Naive thymus-derived CD4-positive, alpha-beta T cell (primary cell): ENCODE measurements at regions not wholly inside any gene's neighbourhood (a gene's known extent, or its start where the extent isn't known, plus 50 kb on each side); places are given as distances from the start of the nearest gene placed in this dataset.

Experiments
- ATAC-seq: fragments of 150-1000 bp; cut with Tn5 transposase; 2 replicates; pipeline ENCODE4 v1.10.0; 2021; ENCODE audit warnings: mild to moderate bottlenecking, moderate library complexity
- CTCF ChIA-PET: fragments of 350-600 bp; sonication (Branson Sonifier 250); formaldehyde crosslinking; loops from one replicate; lab custom pipeline; 2021; ENCODE audit warnings: antibody characterized with exemption; lab: Charles Lee
- POLR2A ChIA-PET: fragments of 350-600 bp; sonication (Branson Sonifier 250); formaldehyde crosslinking; loops from one replicate; lab custom pipeline; 2021; ENCODE audit warnings: antibody characterized with exemption, inconsistent platforms; lab: Charles Lee
- DNase-seq, 9 donors: peaks; one replicate each; pipeline versions ENCODE4 v3.0.0 to v3.0.0-alpha.2; 2020 to 2022; ENCODE audit warnings: mixed read lengths in 1 of 9
- H3K27ac ChIP-seq: one replicate; pipeline ENCODE4 v1.7.0; 2013; ENCODE audit warnings: mild to moderate bottlenecking, low read depth, low read length, moderate library complexity
- H3K27me3 ChIP-seq, 2 donors: one replicate each; pipeline ENCODE4 v1.7.0; 2013; ENCODE audit warnings: low read length in 2 of 2, mild to moderate bottlenecking in 2 of 2, moderate library complexity in 2 of 2; ENCODE audit not compliant: control insufficient read depth in 2 of 2, insufficient read depth in 2 of 2
- H3K36me3 ChIP-seq, 3 experiments: 1 replicate in 2 of 3; 2 replicates in 1 of 3; pipeline ENCODE4 v1.7.0; 2013; ENCODE audit warnings: low read length in 3 of 3, mild to moderate bottlenecking in 3 of 3, moderate library complexity in 1 of 3; ENCODE audit not compliant: insufficient read depth in 3 of 3, control insufficient read depth in 2 of 3
- H3K4me1 ChIP-seq, 2 donors: one replicate each; pipeline ENCODE4 v1.7.0; 2013; ENCODE audit warnings: low read length in 2 of 2, mild to moderate bottlenecking in 2 of 2, moderate library complexity in 1 of 2; ENCODE audit not compliant: control insufficient read depth in 2 of 2, insufficient read depth in 2 of 2
- H3K4me3 ChIP-seq: 2 replicates; pipeline ENCODE4 v1.7.0; 2013; ENCODE audit warnings: mild to moderate bottlenecking, low read length
- H3K9me3 ChIP-seq, 3 experiments: 1 replicate in 2 of 3; 2 replicates in 1 of 3; pipeline ENCODE4 v1.7.0; 2013; ENCODE audit warnings: low read length in 3 of 3; ENCODE audit not compliant: control insufficient read depth in 2 of 3
- H3K27ac Mint-ChIP-seq, 9 donors: one replicate each; pipeline ENCODE4 v1.8.0; 2020 to 2022; ENCODE audit warnings: mixed read lengths in 9 of 9, mild to moderate bottlenecking in 8 of 9, moderate library complexity in 5 of 9, inconsistent platforms in 2 of 9
- H3K27me3 Mint-ChIP-seq, 5 donors: one replicate each; pipeline ENCODE4 v1.8.0; 2021 to 2022; ENCODE audit warnings: mixed read lengths in 5 of 5, mild to moderate bottlenecking in 1 of 5
- H3K36me3 Mint-ChIP-seq, 5 donors: one replicate each; pipeline ENCODE4 v1.8.0; 2020 to 2022; ENCODE audit warnings: mixed read lengths in 5 of 5, mild to moderate bottlenecking in 3 of 5, inconsistent platforms in 1 of 5
- H3K4me1 Mint-ChIP-seq, 7 donors: one replicate each; pipeline ENCODE4 v1.8.0; 2020 to 2022; ENCODE audit warnings: mixed read lengths in 7 of 7, mild to moderate bottlenecking in 3 of 7, inconsistent platforms in 1 of 7
- H3K4me3 Mint-ChIP-seq, 10 donors: one replicate each; pipeline ENCODE4 v1.8.0; 2020 to 2022; ENCODE audit warnings: mild to moderate bottlenecking in 10 of 10, mixed read lengths in 10 of 10, moderate library complexity in 6 of 10, inconsistent platforms in 2 of 10
- H3K9me3 Mint-ChIP-seq, 11 donors: one replicate each; pipeline ENCODE4 v1.8.0; 2020 to 2022; ENCODE audit warnings: mixed read lengths in 11 of 11, mild to moderate bottlenecking in 4 of 11, inconsistent platforms in 1 of 11, moderate library complexity in 1 of 11
- intact Hi-C, 2 donors: fragments of 100-400 bp; cut with micrococcal nuclease; formaldehyde crosslinking; loops; one replicate each; pipeline ENCODE4 v1.15.1; 2023

DNA sequence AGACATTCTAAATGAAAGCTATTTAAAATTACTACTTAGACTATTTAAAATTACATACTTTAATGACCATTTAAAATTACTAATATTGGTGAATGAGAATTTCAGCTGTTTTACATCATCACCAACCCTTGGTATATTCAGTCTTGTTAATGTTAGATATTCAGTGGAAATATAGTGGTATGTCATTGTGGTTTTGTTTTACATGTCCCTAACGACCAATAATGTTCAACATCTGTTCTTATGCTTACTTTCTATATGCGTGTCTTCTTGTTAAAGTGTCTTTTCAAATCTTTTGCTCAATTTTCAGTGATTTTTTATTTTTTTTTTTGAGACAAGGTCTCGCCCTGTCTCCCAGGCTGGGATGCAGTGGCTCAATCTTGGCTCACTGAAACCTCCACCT lies 279.3 kb upstream of the TARS1 start:
- H3K36me3 ChIP-seq = no peaks in the 10 kb centered on the region
- H3K4me3 ChIP-seq = no peak overlapping the region
- POLR2A ChIA-PET = no interaction called here
- Mint-ChIP-seq H3K4me3 (no peak overlapping the region), H3K4me1 (peaks cover 0 to 5% (median 0%) of the 10 kb centered on the region in 7 donors), H3K36me3 (no peaks in the 10 kb centered on the region), H3K27ac (no peak overlapping the region), H3K27me3 (no peaks in the 10 kb centered on the region), H3K9me3 (peaks cover 0 to 11% (median 4%) of the 10 kb centered on the region in 11 donors)
- no peak overlapping the region for H3K27ac ChIP-seq
- H3K9me3 ChIP-seq = no peaks in the 10 kb centered on the region
- CTCF ChIA-PET = no interaction called here
- DNase-seq (no peak), ATAC-seq (no peak)
- intact Hi-C loops = loop anchor here in 1 of 2 donors (10.0 kb wide), 1 partner anchor 133 kb away; no protein-coding TSS in a partner anchor
- no peaks in the 10 kb centered on the region for H3K27me3 ChIP-seq
- no peaks in the 10 kb centered on the region for H3K4me1 ChIP-seq

DNA sequence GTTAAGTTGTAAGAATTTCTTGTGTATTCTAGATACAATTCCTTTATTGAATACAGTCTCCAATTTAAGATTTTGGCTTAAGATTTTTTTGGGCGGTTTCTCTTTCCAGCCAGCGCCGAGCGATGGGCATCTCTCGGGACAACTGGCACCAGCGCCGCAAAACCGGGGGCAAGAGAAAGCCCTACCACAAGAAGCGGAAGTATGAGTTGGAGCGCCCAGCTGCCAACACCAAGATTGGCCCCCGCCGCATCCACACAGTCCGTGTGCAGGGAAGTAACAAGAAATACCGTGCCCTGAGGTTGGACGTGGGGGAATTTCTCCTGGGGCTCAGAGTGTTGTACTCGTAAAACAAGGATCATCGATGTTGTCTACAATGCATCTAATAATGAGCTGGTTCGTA lies 278.7 kb upstream of the TARS1 start:
- DNase-seq = no peak
- no peak overlapping the region for H3K27ac ChIP-seq
- POLR2A ChIA-PET = no interaction called here
- no peaks in the 10 kb centered on the region for H3K36me3 Mint-ChIP-seq
- CTCF ChIA-PET = no interaction called here
- no peak overlapping the region for H3K27ac Mint-ChIP-seq
- H3K4me3 Mint-ChIP-seq = no peak overlapping the region
- no peaks in the 10 kb centered on the region for H3K27me3 Mint-ChIP-seq
- no peaks in the 10 kb centered on the region for H3K27me3 ChIP-seq
- no peaks in the 10 kb centered on the region for H3K36me3 ChIP-seq
- H3K4me1 ChIP-seq = no peaks in the 10 kb centered on the region
- peaks cover 0 to 5% (median 0%) of the 10 kb centered on the region in 7 donors for H3K4me1 Mint-ChIP-seq
- intact Hi-C loops = loop anchor here in 1 of 2 donors (10.0 kb wide), 1 partner anchor 133 kb away; no protein-coding TSS in a partner anchor
- ATAC-seq = no peak
- peaks cover 0 to 11% (median 4%) of the 10 kb centered on the region in 11 donors for H3K9me3 Mint-ChIP-seq
- no peaks in the 10 kb centered on the region for H3K9me3 ChIP-seq
- H3K4me3 ChIP-seq = no peak overlapping the region

DNA sequence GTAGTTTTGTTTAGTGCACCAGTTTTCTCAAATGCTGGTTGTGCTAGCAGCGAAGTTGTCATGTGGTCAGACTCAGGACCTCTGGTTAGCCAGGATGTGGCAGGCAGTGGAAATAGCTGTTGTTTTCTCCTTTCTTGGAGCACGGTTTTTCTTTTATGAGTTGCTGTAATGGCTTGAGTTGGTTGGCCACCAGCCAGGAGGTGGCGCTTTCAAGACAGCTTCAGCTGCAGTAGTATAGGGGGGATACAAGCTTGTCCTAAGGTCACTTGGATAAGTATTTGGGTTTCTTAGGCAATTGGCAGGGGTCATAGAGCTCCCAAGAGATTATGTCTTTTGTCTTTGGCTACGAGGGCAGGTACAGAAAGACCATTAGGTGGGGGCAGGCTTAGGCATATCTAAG lies 274.2 kb upstream of the TARS1 start:
- no peaks in the 10 kb centered on the region for H3K27me3 ChIP-seq
- Mint-ChIP-seq H3K4me3 (no peak overlapping the region), H3K4me1 (no peaks in the 10 kb centered on the region), H3K9me3 (peaks cover 4 to 26% (median 16%) of the 10 kb centered on the region in 11 donors), H3K27ac (no peak overlapping the region), H3K36me3 (no peaks in the 10 kb centered on the region), H3K27me3 (no peaks in the 10 kb centered on the region)
- DNase-seq (no peak), ATAC-seq (no peak)
- no peaks in the 10 kb centered on the region for H3K36me3 ChIP-seq
- no peak overlapping the region for H3K27ac ChIP-seq
- H3K4me3 ChIP-seq = no peak overlapping the region
- H3K4me1 ChIP-seq = no peaks in the 10 kb centered on the region
- POLR2A ChIA-PET = no interaction called here
- intact Hi-C loops = loop anchor here in 1 of 2 donors (10.0 kb wide), 1 partner anchor 128 kb away; no protein-coding TSS in a partner anchor
- CTCF ChIA-PET = no interaction called here
- H3K9me3 ChIP-seq = no peaks in the 10 kb centered on the region

DNA sequence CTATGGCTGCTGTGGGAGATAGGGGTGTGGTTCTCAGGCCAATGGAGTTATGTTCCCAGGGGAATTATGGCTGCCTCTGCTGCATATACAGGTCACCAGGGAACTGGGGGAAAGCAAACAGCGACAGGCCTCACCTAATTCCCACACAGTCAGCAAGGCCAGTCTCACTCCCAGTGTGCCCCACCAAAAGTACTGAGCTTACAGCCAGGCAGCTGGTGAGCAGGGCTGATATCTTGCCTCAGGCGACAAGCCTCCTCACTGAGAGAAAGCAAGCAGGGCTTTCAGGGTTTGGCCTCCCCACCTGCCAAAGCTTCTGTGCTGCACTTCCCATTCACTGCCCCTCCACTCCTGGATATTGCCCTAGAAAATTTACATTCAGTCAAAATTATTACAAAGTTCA lies 273.8 kb upstream of the TARS1 start:
- Mint-ChIP-seq H3K4me3 (no peak overlapping the region), H3K27me3 (no peaks in the 10 kb centered on the region), H3K9me3 (peaks cover 4 to 27% (median 17%) of the 10 kb centered on the region in 11 donors), H3K27ac (no peak overlapping the region), H3K4me1 (no peaks in the 10 kb centered on the region), H3K36me3 (no peaks in the 10 kb centered on the region)
- Histone ChIP-seq H3K27ac (no peak overlapping the region), H3K36me3 (no peaks in the 10 kb centered on the region), H3K27me3 (no peaks in the 10 kb centered on the region), H3K4me1 (no peaks in the 10 kb centered on the region), H3K9me3 (no peaks in the 10 kb centered on the region), H3K4me3 (no peak overlapping the region)
- ATAC-seq (no peak), DNase-seq (no peak)
- CTCF ChIA-PET = no interaction called here
- POLR2A ChIA-PET = no interaction called here
- intact Hi-C loops = loop anchor here in 1 of 2 donors (10.0 kb wide), 1 partner anchor 128 kb away; no protein-coding TSS in a partner anchor

DNA sequence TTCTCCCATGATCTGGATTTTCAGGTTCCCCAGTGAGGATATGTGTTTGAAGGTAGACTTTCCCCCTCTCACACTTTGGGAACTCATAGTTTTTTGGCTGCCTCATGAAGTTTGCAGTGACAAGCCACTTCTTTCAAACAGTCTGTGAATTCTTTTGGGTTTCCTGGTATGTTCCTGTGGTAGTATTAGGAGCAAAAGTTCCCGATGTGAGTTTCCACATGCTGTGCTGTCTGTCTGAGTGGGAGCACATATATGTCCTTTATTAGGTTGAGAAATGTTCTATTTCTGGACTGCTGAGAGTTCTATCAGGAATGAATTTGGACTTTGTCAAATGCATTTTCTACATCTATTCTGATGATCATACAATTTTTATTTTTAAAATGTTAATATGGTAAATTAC lies 273.2 kb upstream of the TARS1 start:
- Mint-ChIP-seq H3K9me3 (peaks cover 4 to 27% (median 19%) of the 10 kb centered on the region in 11 donors), H3K27me3 (no peaks in the 10 kb centered on the region), H3K27ac (no peak overlapping the region), H3K4me3 (no peak overlapping the region), H3K4me1 (no peaks in the 10 kb centered on the region), H3K36me3 (no peaks in the 10 kb centered on the region)
- Histone ChIP-seq H3K4me1 (no peaks in the 10 kb centered on the region), H3K27ac (no peak overlapping the region), H3K9me3 (no peaks in the 10 kb centered on the region), H3K27me3 (no peaks in the 10 kb centered on the region), H3K4me3 (no peak overlapping the region), H3K36me3 (no peaks in the 10 kb centered on the region)
- CTCF ChIA-PET = no interaction called here
- intact Hi-C loops = loop anchor here in 1 of 2 donors (10.0 kb wide), 1 partner anchor 127 kb away; no protein-coding TSS in a partner anchor
- ATAC-seq (no peak), DNase-seq (no peak)
- POLR2A ChIA-PET = no interaction called here

DNA sequence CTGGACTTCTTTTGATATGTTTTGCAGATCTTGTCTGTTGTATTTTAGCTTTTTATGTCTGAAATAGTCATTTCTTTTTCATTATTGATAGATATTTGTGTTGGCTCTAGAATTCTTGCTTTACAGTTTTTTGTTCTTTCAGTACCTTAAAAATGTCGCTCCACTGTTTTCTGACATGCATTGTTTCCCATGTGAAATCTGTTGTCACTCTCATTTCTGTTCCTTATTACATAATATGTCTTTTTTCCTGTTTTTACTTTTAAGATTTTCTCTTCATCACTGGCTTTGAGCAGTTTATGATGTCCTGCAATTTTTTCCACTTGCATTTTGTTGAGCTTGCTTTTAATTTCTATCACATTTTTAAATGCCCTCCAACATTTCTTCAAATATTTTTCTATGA lies 270.4 kb upstream of the TARS1 start:
- ChIA-PET POLR2A (no interaction called here), CTCF (interaction anchor here (0.6 kb wide), 1 partner anchor 139 kb away, joined by 3 read pairs; no protein-coding TSS in a partner anchor)
- Mint-ChIP-seq H3K27ac (no peak overlapping the region), H3K27me3 (no peaks in the 10 kb centered on the region), H3K4me3 (no peak overlapping the region), H3K9me3 (peaks cover 4 to 27% (median 11%) of the 10 kb centered on the region in 11 donors), H3K36me3 (no peaks in the 10 kb centered on the region), H3K4me1 (no peaks in the 10 kb centered on the region)
- intact Hi-C loops = no loop called here
- H3K27me3 ChIP-seq = no peaks in the 10 kb centered on the region
- H3K36me3 ChIP-seq = no peaks in the 10 kb centered on the region
- H3K27ac ChIP-seq = no peak overlapping the region
- H3K9me3 ChIP-seq = no peaks in the 10 kb centered on the region
- no peak overlapping the region for H3K4me3 ChIP-seq
- ATAC-seq (no peak), DNase-seq (no peak)
- no peaks in the 10 kb centered on the region for H3K4me1 ChIP-seq

DNA sequence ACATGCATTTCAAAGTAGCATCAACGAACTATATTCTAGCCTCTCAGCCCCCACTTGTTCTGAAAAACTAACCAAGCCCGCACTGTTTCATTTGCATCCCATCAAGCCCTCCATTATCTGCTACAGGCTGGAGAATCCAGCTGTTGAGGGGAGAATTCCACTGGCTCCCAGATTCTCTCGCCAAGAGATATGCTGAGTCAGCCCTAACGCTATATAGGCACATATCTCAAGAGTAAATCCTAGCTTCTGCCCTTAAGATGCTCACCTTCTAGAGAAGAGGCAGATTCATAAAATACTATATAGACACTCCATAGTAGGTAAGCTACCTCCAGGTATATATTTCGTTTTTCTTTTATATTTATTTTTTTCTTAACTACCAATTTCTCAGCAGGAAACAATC lies 266.4 kb upstream of the TARS1 start:
- POLR2A ChIA-PET = no interaction called here
- Histone ChIP-seq H3K27ac (no peak overlapping the region), H3K4me1 (no peaks in the 10 kb centered on the region), H3K27me3 (no peaks in the 10 kb centered on the region), H3K36me3 (no peaks in the 10 kb centered on the region), H3K4me3 (no peak overlapping the region), H3K9me3 (no peaks in the 10 kb centered on the region)
- Mint-ChIP-seq H3K4me1 (no peaks in the 10 kb centered on the region), H3K36me3 (no peaks in the 10 kb centered on the region), H3K4me3 (no peak overlapping the region), H3K9me3 (peaks cover 2 to 30% (median 15%) of the 10 kb centered on the region in 11 donors), H3K27me3 (no peaks in the 10 kb centered on the region), H3K27ac (no peak overlapping the region)
- CTCF ChIA-PET = no interaction called here
- no peak for ATAC-seq
- DNase-seq = no peak
- intact Hi-C loops = no loop called here
